ENCODE measurements at regions not wholly inside any gene's neighbourhood (a gene's known extent, or its start where the extent isn't known, plus 50 kb on each side); places are given as distances from the start of the nearest gene placed in this dataset.

DNA sequence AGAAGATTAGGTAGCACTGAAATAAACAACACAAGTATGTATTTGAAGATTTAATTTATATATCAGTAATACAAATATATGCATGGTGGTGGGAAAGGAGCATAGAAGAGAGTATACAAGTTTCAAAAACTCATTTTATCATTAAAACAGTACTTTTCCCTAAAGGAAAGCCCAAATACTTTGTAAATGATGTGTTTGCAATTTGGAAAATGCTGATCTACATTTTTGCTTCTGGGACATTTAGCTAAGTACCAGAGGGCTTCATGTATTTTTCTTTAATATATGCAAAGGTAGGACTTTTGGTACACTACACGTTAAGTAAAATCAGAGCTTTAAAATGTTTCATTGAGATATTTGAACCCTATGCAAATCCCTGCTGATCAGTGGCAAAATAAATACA is 1624.2 kb downstream of the SUCLG1 start:
- Histone ChIP-seq H3K4me2 (ENCODE audit: low read length) (no peak overlapping the region), H3K36me3 (ENCODE audit: control insufficient read depth, insufficient read depth, low read length) (no peaks in the 10 kb centered on the region), H3K18ac (ENCODE audit: low read length) (no peak overlapping the region), H3K4me1 (ENCODE audit: control insufficient read depth, low read depth, low read length) (no peaks in the 10 kb centered on the region), H3K79me1 (ENCODE audit: low read length) (no peaks in the 10 kb centered on the region), H2BK5ac (ENCODE audit: low read length) (no peak overlapping the region), H3K23ac (ENCODE audit: low read length) (no peak overlapping the region), H2BK15ac (replicated peaks; ENCODE audit: low read depth) (no peak overlapping the region), H2BK120ac (ENCODE audit: low read depth, low read length) (no peak overlapping the region), H3K4ac (ENCODE audit: low read depth, low read length) (no peak overlapping the region), H2AK5ac (ENCODE audit: low read length) (no peak overlapping the region), H3K56ac (ENCODE audit: low read length) (no peak overlapping the region), H3K27me3 (ENCODE audit: insufficient read depth, low read length, poor library complexity) (no peaks in the 10 kb centered on the region), H3K9ac (ENCODE audit: low read length) (no peak overlapping the region), H4K5ac (ENCODE audit: low read length) (no peak overlapping the region), H3K4me3 (ENCODE audit: low read length) (no peak overlapping the region), H3K79me2 (ENCODE audit: control insufficient read depth, insufficient read depth, low read length) (no peaks in the 10 kb centered on the region), H3K27ac (ENCODE audit: low read depth, low read length) (no peak overlapping the region), H4K8ac (ENCODE audit: low read depth, low read length) (no peak overlapping the region)
- DNase-seq: no peak
- no CpG with 5 or more reads among the region's 1 CpG for WGBS (ENCODE audit: extremely low coverage, insufficient coverage, low lambda C conversion rate)

DNA sequence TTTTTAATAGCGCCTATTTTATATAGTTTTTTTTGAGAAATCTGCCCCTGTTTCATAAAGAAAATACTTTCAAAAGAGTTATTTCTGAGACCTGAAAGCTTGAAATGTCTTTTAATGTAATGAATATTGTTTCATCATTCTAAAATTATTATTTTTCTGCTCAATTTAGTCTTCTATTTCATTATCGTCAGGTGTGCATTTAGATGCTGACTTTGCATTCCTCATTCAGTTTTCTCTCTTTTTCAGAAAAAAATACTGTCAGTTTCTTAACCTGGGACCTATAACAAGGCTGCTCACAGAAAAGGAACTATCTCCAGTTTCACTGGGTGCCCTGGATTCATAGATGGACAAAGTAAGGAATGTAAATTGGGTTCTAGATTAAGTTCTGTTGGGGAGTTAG is 1631.7 kb downstream of the SUCLG1 start:
- H4K8ac ChIP-seq (ENCODE audit: low read depth, low read length): no peak overlapping the region
- H3K27ac ChIP-seq (ENCODE audit: low read depth, low read length): no peak overlapping the region
- DNase-seq: no peak
- H4K5ac ChIP-seq (ENCODE audit: low read length): no peak overlapping the region
- no peak overlapping the region for H3K4ac ChIP-seq (ENCODE audit: low read depth, low read length)
- H3K4me1 ChIP-seq (ENCODE audit: control insufficient read depth, low read depth, low read length): no peaks in the 10 kb centered on the region
- H3K79me1 ChIP-seq (ENCODE audit: low read length): no peaks in the 10 kb centered on the region
- H3K18ac ChIP-seq (ENCODE audit: low read length): no peak overlapping the region
- H3K27me3 ChIP-seq (ENCODE audit: insufficient read depth, low read length, poor library complexity): no peaks in the 10 kb centered on the region
- H2BK15ac ChIP-seq (replicated peaks; ENCODE audit: low read depth): no peak overlapping the region
- WGBS (ENCODE audit: extremely low coverage, insufficient coverage, low lambda C conversion rate): no CpG with 5 or more reads among the region's 2 CpGs
- H3K4me3 ChIP-seq (ENCODE audit: low read length): no peak overlapping the region
- H3K56ac ChIP-seq (ENCODE audit: low read length): no peak overlapping the region
- H2BK5ac ChIP-seq (ENCODE audit: low read length): no peak overlapping the region
- H3K4me2 ChIP-seq (ENCODE audit: low read length): no peak overlapping the region
- no peak overlapping the region for H3K9ac ChIP-seq (ENCODE audit: low read length)
- H3K23ac ChIP-seq (ENCODE audit: low read length): no peak overlapping the region
- no peaks in the 10 kb centered on the region for H3K79me2 ChIP-seq (ENCODE audit: control insufficient read depth, insufficient read depth, low read length)
- H2AK5ac ChIP-seq (ENCODE audit: low read length): no peak overlapping the region
- H3K36me3 ChIP-seq (ENCODE audit: control insufficient read depth, insufficient read depth, low read length): no peaks in the 10 kb centered on the region
- no peak overlapping the region for H2BK120ac ChIP-seq (ENCODE audit: low read depth, low read length)

- H3K27ac ChIP-seq (ENCODE audit: low read depth, low read length): no peak overlapping the region
- no peak overlapping the region for H2AK5ac ChIP-seq (ENCODE audit: low read length)
- no peak overlapping the region for H3K18ac ChIP-seq (ENCODE audit: low read length)
- WGBS (ENCODE audit: extremely low coverage, insufficient coverage, low lambda C conversion rate): 100% methylated on average over 1 of the region's 2 CpGs
- H3K4me3 ChIP-seq (ENCODE audit: low read length): no peak overlapping the region
- no peak overlapping the region for H4K8ac ChIP-seq (ENCODE audit: low read depth, low read length)
- H3K27me3 ChIP-seq (ENCODE audit: insufficient read depth, low read length, poor library complexity): no peaks in the 10 kb centered on the region
- H2BK120ac ChIP-seq (ENCODE audit: low read depth, low read length): no peak overlapping the region
- no peaks in the 10 kb centered on the region for H3K36me3 ChIP-seq (ENCODE audit: control insufficient read depth, insufficient read depth, low read length)
- no peaks in the 10 kb centered on the region for H3K4me1 ChIP-seq (ENCODE audit: control insufficient read depth, low read depth, low read length)
- H3K4me2 ChIP-seq (ENCODE audit: low read length): no peak overlapping the region
- no peak overlapping the region for H3K56ac ChIP-seq (ENCODE audit: low read length)
- no peaks in the 10 kb centered on the region for H3K79me2 ChIP-seq (ENCODE audit: control insufficient read depth, insufficient read depth, low read length)
- H3K4ac ChIP-seq (ENCODE audit: low read depth, low read length): no peak overlapping the region
- no peak overlapping the region for H3K9ac ChIP-seq (ENCODE audit: low read length)
- H3K79me1 ChIP-seq (ENCODE audit: low read length): no peaks in the 10 kb centered on the region
- H2BK5ac ChIP-seq (ENCODE audit: low read length): no peak overlapping the region
- H3K23ac ChIP-seq (ENCODE audit: low read length): no peak overlapping the region
- no peak overlapping the region for H2BK15ac ChIP-seq (replicated peaks; ENCODE audit: low read depth)
- H4K5ac ChIP-seq (ENCODE audit: low read length): no peak overlapping the region
- DNase-seq: no peak
Measured at GRCh38 chr2:82826437-82826836, 1632.6 kb downstream of the SUCLG1 start.

DNA sequence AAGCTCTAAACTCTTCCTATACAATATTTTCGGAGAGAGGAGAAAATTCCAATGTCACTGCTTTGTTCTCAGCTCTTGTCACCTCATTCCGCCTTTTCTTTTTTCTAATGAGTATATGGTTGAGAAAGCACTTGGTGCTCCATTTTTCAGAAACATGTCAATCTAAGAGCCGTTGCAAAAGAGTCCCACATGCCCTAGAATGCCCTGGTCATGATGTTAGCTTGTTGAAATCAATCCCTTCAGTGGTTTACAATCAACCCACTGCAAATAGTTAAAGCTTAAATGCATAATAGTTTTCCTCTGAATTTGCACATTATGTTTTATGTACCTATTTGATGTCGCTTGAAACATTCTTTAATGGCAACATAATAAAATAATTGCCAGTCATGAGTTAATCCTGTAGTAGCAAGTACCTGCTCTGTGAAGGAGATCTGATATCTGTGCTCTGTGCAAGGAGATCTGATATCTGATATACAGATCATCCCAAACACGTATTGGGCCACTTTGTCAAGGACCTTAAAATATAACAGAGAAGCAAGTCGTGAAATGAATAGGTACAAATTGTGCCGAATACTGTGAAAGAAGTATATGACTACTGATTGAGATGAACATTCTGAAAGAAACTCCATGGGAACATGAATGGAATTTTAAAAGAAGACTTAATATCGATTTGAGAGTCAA is 1633.5 kb downstream of the SUCLG1 start:
- WGBS (ENCODE audit: extremely low coverage, insufficient coverage, low lambda C conversion rate): no CpG with 5 or more reads among the region's 8 CpGs
- H3K27ac ChIP-seq (ENCODE audit: low read depth, low read length): no peak overlapping the region
- H2BK15ac ChIP-seq (replicated peaks; ENCODE audit: low read depth): no peak overlapping the region
- H2BK120ac ChIP-seq (ENCODE audit: low read depth, low read length): no peak overlapping the region
- H3K56ac ChIP-seq (ENCODE audit: low read length): no peak overlapping the region
- no peak for DNase-seq
- no peak overlapping the region for H2BK5ac ChIP-seq (ENCODE audit: low read length)
- no peak overlapping the region for H3K4ac ChIP-seq (ENCODE audit: low read depth, low read length)
- H3K9ac ChIP-seq (ENCODE audit: low read length): no peak overlapping the region
- no peak overlapping the region for H2AK5ac ChIP-seq (ENCODE audit: low read length)
- no peaks in the 10 kb centered on the region for H3K27me3 ChIP-seq (ENCODE audit: insufficient read depth, low read length, poor library complexity)
- H4K8ac ChIP-seq (ENCODE audit: low read depth, low read length): no peak overlapping the region
- no peaks in the 10 kb centered on the region for H3K36me3 ChIP-seq (ENCODE audit: control insufficient read depth, insufficient read depth, low read length)
- no peaks in the 10 kb centered on the region for H3K79me1 ChIP-seq (ENCODE audit: low read length)
- no peaks in the 10 kb centered on the region for H3K79me2 ChIP-seq (ENCODE audit: control insufficient read depth, insufficient read depth, low read length)
- no peak overlapping the region for H4K5ac ChIP-seq (ENCODE audit: low read length)
- no peaks in the 10 kb centered on the region for H3K4me1 ChIP-seq (ENCODE audit: control insufficient read depth, low read depth, low read length)
- H3K4me2 ChIP-seq (ENCODE audit: low read length): no peak overlapping the region
- no peak overlapping the region for H3K23ac ChIP-seq (ENCODE audit: low read length)
- no peak overlapping the region for H3K4me3 ChIP-seq (ENCODE audit: low read length)
- no peak overlapping the region for H3K18ac ChIP-seq (ENCODE audit: low read length)

DNA sequence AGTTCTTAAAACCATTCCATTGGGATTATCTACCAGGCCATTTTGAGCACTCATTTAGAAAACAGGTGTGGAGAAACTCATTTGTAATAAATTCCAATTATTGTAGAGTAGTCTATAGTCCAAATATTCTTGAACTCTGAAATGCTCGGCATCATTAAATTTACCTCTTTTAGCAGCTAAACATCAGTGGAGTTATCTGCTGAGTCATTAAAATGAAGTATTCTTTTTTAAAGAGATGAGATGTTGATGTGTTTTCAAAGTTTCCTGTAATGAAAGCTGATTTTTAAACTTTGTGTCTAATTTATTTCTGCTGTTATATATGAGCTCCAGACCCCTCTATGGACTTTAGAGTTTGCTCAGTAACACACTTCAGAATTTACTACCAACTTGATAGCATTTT is 1635.2 kb downstream of the SUCLG1 start:
- no peak overlapping the region for H3K4me3 ChIP-seq (ENCODE audit: low read length)

GRCh38 chr2:82819951-82820350 is 1639.1 kb downstream of the SUCLG1 start:
- no peak overlapping the region for H3K23ac ChIP-seq (ENCODE audit: low read length)
- H4K8ac ChIP-seq (ENCODE audit: low read depth, low read length): no peak overlapping the region
- H3K9ac ChIP-seq (ENCODE audit: low read length): no peak overlapping the region
- H3K4ac ChIP-seq (ENCODE audit: low read depth, low read length): no peak overlapping the region
- no peak overlapping the region for H4K5ac ChIP-seq (ENCODE audit: low read length)
- no CpG with 5 or more reads among the region's 10 CpGs for WGBS (ENCODE audit: extremely low coverage, insufficient coverage, low lambda C conversion rate)
- DNase-seq: no peak
- no peak overlapping the region for H3K27ac ChIP-seq (ENCODE audit: low read depth, low read length)
- no peak overlapping the region for H3K4me3 ChIP-seq (ENCODE audit: low read length)
- no peaks in the 10 kb centered on the region for H3K79me2 ChIP-seq (ENCODE audit: control insufficient read depth, insufficient read depth, low read length)
- H3K27me3 ChIP-seq (ENCODE audit: insufficient read depth, low read length, poor library complexity): no peaks in the 10 kb centered on the region
- no peak overlapping the region for H2BK5ac ChIP-seq (ENCODE audit: low read length)
- no peak overlapping the region for H3K4me2 ChIP-seq (ENCODE audit: low read length)
- no peak overlapping the region for H3K56ac ChIP-seq (ENCODE audit: low read length)
- no peaks in the 10 kb centered on the region for H3K36me3 ChIP-seq (ENCODE audit: control insufficient read depth, insufficient read depth, low read length)
- H3K4me1 ChIP-seq (ENCODE audit: control insufficient read depth, low read depth, low read length): no peaks in the 10 kb centered on the region
- no peak overlapping the region for H3K18ac ChIP-seq (ENCODE audit: low read length)
- H2BK15ac ChIP-seq (replicated peaks; ENCODE audit: low read depth): no peak overlapping the region
- no peak overlapping the region for H2AK5ac ChIP-seq (ENCODE audit: low read length)
- H2BK120ac ChIP-seq (ENCODE audit: low read depth, low read length): no peak overlapping the region
- no peaks in the 10 kb centered on the region for H3K79me1 ChIP-seq (ENCODE audit: low read length)

More for the DNA sequence above, 1635.2 kb downstream of the SUCLG1 start:
- no peaks in the 10 kb centered on the region for H3K36me3 ChIP-seq (ENCODE audit: control insufficient read depth, insufficient read depth, low read length)
- no peaks in the 10 kb centered on the region for H3K27me3 ChIP-seq (ENCODE audit: insufficient read depth, low read length, poor library complexity)
- no peaks in the 10 kb centered on the region for H3K79me2 ChIP-seq (ENCODE audit: control insufficient read depth, insufficient read depth, low read length)
- DNase-seq: no peak
- no peak overlapping the region for H3K4ac ChIP-seq (ENCODE audit: low read depth, low read length)
- no peak overlapping the region for H3K4me2 ChIP-seq (ENCODE audit: low read length)
- no peak overlapping the region for H3K56ac ChIP-seq (ENCODE audit: low read length)
- H2BK15ac ChIP-seq (replicated peaks; ENCODE audit: low read depth): no peak overlapping the region
- H2AK5ac ChIP-seq (ENCODE audit: low read length): no peak overlapping the region
- H3K4me1 ChIP-seq (ENCODE audit: control insufficient read depth, low read depth, low read length): no peaks in the 10 kb centered on the region
- no peak overlapping the region for H4K8ac ChIP-seq (ENCODE audit: low read depth, low read length)
- H3K79me1 ChIP-seq (ENCODE audit: low read length): no peaks in the 10 kb centered on the region
- no peak overlapping the region for H4K5ac ChIP-seq (ENCODE audit: low read length)
- no CpG with 5 or more reads among the region's 1 CpG for WGBS (ENCODE audit: extremely low coverage, insufficient coverage, low lambda C conversion rate)
- H3K9ac ChIP-seq (ENCODE audit: low read length): no peak overlapping the region
- no peak overlapping the region for H2BK5ac ChIP-seq (ENCODE audit: low read length)
- H3K18ac ChIP-seq (ENCODE audit: low read length): no peak overlapping the region
- no peak overlapping the region for H2BK120ac ChIP-seq (ENCODE audit: low read depth, low read length)
- no peak overlapping the region for H3K23ac ChIP-seq (ENCODE audit: low read length)
- H3K27ac ChIP-seq (ENCODE audit: low read depth, low read length): no peak overlapping the region

All from mesendoderm (in vitro differentiated cells).